GM12864 (cell line): ENCODE measurements at regions not wholly inside any gene's neighbourhood (a gene's known extent, or its start where the extent isn't known, plus 50 kb on each side); places are given as distances from the start of the nearest gene placed in this dataset.
"Not testable (repeated sequence)": the region's sequence is repeated elsewhere in the genome, so short reads cannot be mapped to it uniquely, and the experiment has no call there.

Experiments used
- DNase-seq: peaks from one replicate; pipeline ENCODE4 v3.0.0-alpha.2; 2011; ENCODE audit warnings: low read depth
- H3K4me3 ChIP-seq: 2 replicates; pipeline ENCODE4 v1.5.1; 2011; ENCODE audit warnings: mild to moderate bottlenecking, low read depth, low read length, control low read depth
- TF ChIP-seq, protein P1 (sequence below): IDR thresholded peaks from 2 replicates; pipeline ENCODE4 v1.5.1; 2011; ENCODE audit warnings: low read depth, mild to moderate bottlenecking, moderate library complexity, low read length, control low read depth, inconsistent platforms; ENCODE audit errors: missing control alignments

DNA sequence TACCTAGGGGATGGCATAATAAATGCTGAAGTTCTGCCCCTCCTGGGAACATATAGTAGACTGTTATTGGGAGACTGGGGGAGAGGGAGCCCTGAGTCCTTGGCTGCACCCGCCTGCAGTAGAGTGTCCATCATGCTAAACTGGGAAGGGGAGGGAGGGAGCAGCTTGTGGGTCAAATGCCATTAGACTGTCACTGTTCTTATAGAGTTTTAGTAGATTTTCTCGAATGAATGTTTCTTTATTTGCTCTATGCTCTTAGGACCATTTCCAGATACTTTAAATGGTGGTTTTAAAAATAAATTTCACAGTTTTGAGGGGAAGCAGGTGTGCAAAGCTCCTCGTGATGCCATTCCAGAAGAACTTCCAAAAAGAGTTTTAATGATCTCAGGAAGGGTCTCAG lies 111.6 kb upstream of the USP9X start:
- DNase-seq = no peak
- TF ChIP-seq, protein P1, sequence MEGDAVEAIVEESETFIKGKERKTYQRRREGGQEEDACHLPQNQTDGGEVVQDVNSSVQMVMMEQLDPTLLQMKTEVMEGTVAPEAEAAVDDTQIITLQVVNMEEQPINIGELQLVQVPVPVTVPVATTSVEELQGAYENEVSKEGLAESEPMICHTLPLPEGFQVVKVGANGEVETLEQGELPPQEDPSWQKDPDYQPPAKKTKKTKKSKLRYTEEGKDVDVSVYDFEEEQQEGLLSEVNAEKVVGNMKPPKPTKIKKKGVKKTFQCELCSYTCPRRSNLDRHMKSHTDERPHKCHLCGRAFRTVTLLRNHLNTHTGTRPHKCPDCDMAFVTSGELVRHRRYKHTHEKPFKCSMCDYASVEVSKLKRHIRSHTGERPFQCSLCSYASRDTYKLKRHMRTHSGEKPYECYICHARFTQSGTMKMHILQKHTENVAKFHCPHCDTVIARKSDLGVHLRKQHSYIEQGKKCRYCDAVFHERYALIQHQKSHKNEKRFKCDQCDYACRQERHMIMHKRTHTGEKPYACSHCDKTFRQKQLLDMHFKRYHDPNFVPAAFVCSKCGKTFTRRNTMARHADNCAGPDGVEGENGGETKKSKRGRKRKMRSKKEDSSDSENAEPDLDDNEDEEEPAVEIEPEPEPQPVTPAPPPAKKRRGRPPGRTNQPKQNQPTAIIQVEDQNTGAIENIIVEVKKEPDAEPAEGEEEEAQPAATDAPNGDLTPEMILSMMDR = no peak
- H3K4me3 ChIP-seq = no peak overlapping the region

DNA sequence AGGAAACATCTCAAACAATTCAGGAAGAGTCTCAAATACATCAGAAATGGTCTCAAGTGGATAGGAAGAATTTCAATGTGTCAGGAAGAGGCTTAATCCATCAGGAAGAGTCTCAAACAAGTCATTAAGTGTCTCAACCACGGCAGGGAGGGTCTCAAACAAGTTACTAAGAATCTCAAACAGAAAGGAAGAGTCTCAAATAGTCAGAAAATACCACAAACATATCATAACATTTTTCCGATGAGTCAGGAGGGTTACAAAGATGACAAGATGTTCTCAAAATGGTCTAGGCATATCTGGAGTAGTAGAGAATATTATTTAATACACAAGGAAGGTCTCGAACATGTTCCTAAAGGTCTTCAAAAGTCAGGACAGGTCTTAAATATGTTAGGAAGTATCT lies 109.3 kb upstream of the USP9X start:
- TF ChIP-seq, protein P1 = no peak
- H3K4me3 ChIP-seq = no peak overlapping the region
- no peak for DNase-seq

DNA sequence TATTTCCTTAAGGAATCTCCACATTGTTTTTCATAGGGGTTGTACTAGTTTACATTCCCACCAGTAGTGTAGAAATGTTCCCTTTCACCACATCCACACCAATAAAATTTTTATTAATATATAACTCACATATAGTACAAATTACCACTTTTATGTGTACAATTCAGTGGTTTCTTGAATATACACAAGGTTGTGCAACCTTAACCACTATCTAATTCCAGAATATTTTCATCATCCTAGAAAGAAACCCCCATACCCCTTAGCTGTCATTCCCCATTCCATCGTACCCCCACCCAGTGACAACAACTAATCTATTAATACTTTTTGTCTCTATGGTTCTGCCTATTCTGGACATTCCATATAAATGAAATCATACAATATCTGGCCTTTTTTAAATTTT lies 108.3 kb upstream of the USP9X start:
- no peak for DNase-seq
- TF ChIP-seq, protein P1 = no peak
- H3K4me3 ChIP-seq = no peak overlapping the region

DNA sequence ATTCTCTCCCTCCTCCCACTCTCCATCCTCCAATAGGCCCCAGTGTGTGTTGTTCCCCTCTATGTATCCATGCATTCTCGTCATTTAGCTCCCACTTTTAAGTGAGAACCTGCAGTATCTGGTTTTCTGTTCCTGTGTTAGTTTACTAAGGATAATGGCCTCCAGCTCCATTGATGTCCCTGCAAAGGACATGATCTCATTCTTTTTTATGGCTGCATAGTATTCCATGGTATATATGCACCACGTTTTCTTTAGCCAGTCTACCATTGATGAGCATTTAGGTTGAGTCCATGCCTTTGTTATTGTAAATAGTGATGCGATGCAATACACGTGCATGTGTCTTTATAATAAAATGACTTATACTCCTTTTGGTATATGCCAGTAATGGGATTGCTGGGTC lies 100.3 kb upstream of the USP9X start:
- TF ChIP-seq, protein P1 = no peak
- DNase-seq = no peak
- H3K4me3 ChIP-seq = no peak overlapping the region

DNA sequence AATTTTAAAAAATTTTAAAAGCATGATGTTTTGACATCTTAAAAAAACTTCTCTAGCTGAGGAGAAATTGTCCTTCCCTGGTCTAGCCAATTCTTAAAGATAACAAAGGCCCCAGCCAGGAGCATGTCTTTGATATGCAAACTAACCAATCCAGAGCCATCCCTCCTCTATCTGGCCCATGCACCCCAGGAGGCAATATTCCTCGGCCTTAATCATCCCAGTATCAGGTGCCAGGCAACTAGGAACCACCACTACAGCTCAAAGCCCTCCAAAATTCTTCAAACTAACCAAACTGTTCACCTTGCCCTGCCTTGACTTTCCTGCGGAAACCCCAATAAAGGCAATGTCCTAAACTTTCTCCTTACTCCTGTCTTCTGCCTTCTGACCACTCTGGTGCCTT lies 97.8 kb upstream of the USP9X start:
- TF ChIP-seq, protein P1 = no peak
- H3K4me3 ChIP-seq = no peak overlapping the region
- DNase-seq = no peak

DNA sequence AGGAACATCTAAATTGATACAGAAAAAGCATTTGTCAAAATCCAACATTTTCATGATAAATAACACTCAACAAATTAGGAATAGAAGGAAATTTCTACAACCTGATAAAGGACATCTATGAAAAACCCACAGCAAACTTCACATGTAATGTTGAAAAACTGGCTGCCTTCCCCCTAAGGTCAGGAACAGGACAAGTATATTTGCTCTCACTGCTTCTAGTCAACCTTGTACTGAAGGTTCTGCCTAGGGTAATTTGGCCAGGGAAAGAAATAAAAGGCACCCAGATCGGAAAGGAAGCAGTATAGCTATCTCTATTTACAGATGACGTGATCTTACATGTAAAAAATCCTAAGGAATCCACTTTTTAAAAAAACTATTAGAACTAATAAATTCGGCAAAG lies 97.1 kb upstream of the USP9X start:
- DNase-seq = no peak
- H3K4me3 ChIP-seq = no peak overlapping the region
- TF ChIP-seq, protein P1 = no peak

DNA sequence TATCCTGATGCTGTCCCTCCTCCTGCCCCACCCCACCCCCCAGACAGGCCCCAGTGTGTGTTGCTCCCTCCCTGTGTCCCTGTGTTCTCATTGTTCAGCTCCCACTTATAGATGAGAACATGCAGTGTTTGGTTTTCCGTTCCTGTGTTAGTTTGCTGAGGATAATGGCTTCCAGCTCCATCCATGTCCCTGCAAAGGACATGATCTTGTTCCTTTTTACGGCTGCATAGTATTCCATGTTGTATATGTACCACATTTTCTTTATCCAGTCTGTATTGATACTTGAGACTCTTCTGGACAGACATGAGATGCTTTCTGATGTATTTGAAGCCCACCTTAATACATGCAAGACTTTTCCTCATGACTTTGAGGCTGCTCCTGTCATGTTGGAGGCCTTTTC lies 91.8 kb upstream of the USP9X start:
- H3K4me3 ChIP-seq, DNase-seq: not testable (repeated sequence)

DNA sequence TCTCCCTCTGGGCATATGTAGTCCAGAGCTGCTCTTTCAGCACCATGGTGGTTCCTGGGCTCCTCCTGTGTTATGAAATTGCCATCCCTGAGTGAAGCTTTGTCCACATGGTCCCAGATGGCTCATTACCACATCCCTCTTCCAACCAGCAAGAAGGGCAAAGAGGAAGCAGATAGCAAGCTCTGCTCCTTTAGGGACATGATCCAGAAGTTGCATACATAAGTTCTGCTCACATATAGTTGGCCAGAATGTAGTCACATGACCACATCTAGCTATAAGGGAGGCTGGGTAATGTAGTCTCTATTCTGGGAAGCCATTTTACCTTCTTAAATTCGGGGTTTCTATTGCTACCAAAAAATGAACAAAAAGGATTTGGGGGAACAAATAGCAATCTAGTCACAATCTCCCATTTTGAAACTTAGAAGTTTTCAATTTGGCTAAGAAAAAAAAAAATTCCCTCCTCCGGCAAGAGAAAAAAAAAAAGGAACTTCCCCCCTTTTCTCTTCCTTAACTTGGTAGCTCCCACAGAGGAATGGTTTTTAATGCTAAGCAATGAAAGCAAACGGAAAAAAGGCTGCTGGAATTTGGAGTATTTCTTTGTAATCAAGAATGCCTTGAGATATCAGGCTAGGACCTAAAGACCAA lies 88.2 kb upstream of the USP9X start:
- DNase-seq = no peak
- TF ChIP-seq, protein P1 = no peak

More for the DNA sequence above, 88.2 kb upstream of the USP9X start:
- no peak overlapping the region for H3K4me3 ChIP-seq
